H1 (cell line): ENCODE measurements at regions not wholly inside any gene's neighbourhood (a gene's known extent, or its start where the extent isn't known, plus 50 kb on each side); places are given as distances from the start of the nearest gene placed in this dataset.

ENCODE experiments used
- HDAC6 ChIP-seq: IDR thresholded peaks from one replicate; pipeline ENCODE4 v1.7.1; 2012; ENCODE audit warnings: low read depth, mild to moderate bottlenecking, inconsistent platforms, low read length, moderate library complexity
- PHF8 ChIP-seq: fragments of 200-600 bp; sonication (generic); conservative IDR thresholded peaks from 2 replicates; pipeline ENCODE4 v1.7.1; 2012; ENCODE audit warnings: low read depth, mild to moderate bottlenecking, inconsistent platforms, low read length, moderate library complexity
- RBBP5 ChIP-seq: IDR thresholded peaks from 2 replicates; pipeline ENCODE4 v1.7.1; 2012; ENCODE audit warnings: low read depth, mild to moderate bottlenecking, inconsistent platforms, low read length, moderate library complexity, borderline replicate concordance
- RNF2 ChIP-seq: fragments of 200-900, 300-1000 bp; sonication (generic); IDR thresholded peaks from 2 replicates; pipeline ENCODE4 v1.7.1; 2016; ENCODE audit warnings: borderline replicate concordance, low read depth, mild to moderate bottlenecking, antibody characterized with exemption, low read length; ENCODE audit not compliant: poor library complexity, severe bottlenecking; ENCODE audit errors: missing control alignments
- SP1 ChIP-seq: IDR thresholded peaks from 2 replicates; pipeline ENCODE4 v1.6.1; 2011; ENCODE audit warnings: low read depth, low read length
- SP4 ChIP-seq: IDR thresholded peaks from 2 replicates; pipeline ENCODE4 v1.6.1; 2012; ENCODE audit warnings: low read length, inconsistent platforms
- ZNF274 ChIP-seq: IDR thresholded peaks from 2 replicates; pipeline ENCODE4 v1.7.0; 2012; ENCODE audit warnings: low read length, borderline replicate concordance; ENCODE audit errors: extremely low read depth
- TF ChIP-seq, protein P1 (sequence below): fragments of 300-600 bp; sonication (generic); IDR thresholded peaks from 2 replicates; pipeline ENCODE4 v1.7.1; 2012; ENCODE audit warnings: low read length, moderate library complexity, mild to moderate bottlenecking, inconsistent platforms; ENCODE audit not compliant: insufficient replicate concordance
- TF ChIP-seq, protein P2 (sequence below): IDR thresholded peaks from 2 replicates; pipeline ENCODE4 v1.6.1; 2012; ENCODE audit warnings: low read length, inconsistent platforms

DNA sequence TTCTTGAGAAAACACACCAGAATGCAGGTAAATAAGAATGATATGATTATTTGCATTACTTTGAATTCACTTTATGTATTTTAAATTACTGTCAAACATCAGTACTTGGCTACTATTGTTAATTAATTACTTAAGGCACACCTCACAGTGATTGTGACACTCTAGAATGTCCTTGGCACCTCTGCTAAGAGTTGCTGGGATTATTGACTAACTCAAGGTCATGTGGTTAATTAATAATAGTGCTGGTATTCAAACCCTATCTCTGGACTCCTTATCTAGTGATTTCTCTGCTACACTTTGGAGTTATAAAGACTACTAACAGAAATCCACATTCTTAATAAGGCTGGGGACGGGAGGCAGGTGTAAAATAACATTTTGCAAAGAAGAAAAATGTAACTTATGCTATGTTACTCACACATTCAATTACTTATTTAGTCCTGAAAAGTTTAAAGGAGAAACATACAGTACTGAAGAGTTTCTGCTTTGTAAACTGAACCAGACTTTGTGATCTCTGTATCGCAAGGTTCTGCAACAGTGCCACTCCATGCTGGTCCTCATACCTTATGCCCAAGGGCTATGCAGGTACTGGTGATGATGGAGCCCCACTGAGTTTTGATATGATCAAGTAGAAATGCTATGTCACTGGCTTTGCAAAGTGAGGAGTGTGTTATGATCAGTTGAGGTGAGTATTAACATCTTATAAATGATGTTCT is 242.7 kb downstream of the MID1IP1 start (continued):
- TF ChIP-seq, protein P1, sequence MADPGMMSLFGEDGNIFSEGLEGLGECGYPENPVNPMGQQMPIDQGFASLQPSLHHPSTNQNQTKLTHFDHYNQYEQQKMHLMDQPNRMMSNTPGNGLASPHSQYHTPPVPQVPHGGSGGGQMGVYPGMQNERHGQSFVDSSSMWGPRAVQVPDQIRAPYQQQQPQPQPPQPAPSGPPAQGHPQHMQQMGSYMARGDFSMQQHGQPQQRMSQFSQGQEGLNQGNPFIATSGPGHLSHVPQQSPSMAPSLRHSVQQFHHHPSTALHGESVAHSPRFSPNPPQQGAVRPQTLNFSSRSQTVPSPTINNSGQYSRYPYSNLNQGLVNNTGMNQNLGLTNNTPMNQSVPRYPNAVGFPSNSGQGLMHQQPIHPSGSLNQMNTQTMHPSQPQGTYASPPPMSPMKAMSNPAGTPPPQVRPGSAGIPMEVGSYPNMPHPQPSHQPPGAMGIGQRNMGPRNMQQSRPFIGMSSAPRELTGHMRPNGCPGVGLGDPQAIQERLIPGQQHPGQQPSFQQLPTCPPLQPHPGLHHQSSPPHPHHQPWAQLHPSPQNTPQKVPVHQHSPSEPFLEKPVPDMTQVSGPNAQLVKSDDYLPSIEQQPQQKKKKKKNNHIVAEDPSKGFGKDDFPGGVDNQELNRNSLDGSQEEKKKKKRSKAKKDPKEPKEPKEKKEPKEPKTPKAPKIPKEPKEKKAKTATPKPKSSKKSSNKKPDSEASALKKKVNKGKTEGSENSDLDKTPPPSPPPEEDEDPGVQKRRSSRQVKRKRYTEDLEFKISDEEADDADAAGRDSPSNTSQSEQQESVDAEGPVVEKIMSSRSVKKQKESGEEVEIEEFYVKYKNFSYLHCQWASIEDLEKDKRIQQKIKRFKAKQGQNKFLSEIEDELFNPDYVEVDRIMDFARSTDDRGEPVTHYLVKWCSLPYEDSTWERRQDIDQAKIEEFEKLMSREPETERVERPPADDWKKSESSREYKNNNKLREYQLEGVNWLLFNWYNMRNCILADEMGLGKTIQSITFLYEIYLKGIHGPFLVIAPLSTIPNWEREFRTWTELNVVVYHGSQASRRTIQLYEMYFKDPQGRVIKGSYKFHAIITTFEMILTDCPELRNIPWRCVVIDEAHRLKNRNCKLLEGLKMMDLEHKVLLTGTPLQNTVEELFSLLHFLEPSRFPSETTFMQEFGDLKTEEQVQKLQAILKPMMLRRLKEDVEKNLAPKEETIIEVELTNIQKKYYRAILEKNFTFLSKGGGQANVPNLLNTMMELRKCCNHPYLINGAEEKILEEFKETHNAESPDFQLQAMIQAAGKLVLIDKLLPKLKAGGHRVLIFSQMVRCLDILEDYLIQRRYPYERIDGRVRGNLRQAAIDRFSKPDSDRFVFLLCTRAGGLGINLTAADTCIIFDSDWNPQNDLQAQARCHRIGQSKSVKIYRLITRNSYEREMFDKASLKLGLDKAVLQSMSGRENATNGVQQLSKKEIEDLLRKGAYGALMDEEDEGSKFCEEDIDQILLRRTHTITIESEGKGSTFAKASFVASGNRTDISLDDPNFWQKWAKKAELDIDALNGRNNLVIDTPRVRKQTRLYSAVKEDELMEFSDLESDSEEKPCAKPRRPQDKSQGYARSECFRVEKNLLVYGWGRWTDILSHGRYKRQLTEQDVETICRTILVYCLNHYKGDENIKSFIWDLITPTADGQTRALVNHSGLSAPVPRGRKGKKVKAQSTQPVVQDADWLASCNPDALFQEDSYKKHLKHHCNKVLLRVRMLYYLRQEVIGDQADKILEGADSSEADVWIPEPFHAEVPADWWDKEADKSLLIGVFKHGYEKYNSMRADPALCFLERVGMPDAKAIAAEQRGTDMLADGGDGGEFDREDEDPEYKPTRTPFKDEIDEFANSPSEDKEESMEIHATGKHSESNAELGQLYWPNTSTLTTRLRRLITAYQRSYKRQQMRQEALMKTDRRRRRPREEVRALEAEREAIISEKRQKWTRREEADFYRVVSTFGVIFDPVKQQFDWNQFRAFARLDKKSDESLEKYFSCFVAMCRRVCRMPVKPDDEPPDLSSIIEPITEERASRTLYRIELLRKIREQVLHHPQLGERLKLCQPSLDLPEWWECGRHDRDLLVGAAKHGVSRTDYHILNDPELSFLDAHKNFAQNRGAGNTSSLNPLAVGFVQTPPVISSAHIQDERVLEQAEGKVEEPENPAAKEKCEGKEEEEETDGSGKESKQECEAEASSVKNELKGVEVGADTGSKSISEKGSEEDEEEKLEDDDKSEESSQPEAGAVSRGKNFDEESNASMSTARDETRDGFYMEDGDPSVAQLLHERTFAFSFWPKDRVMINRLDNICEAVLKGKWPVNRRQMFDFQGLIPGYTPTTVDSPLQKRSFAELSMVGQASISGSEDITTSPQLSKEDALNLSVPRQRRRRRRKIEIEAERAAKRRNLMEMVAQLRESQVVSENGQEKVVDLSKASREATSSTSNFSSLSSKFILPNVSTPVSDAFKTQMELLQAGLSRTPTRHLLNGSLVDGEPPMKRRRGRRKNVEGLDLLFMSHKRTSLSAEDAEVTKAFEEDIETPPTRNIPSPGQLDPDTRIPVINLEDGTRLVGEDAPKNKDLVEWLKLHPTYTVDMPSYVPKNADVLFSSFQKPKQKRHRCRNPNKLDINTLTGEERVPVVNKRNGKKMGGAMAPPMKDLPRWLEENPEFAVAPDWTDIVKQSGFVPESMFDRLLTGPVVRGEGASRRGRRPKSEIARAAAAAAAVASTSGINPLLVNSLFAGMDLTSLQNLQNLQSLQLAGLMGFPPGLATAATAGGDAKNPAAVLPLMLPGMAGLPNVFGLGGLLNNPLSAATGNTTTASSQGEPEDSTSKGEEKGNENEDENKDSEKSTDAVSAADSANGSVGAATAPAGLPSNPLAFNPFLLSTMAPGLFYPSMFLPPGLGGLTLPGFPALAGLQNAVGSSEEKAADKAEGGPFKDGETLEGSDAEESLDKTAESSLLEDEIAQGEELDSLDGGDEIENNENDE: no peak
- TF ChIP-seq PHF8: no peak
- TF ChIP-seq ZNF274: no peak
- no peak for TF ChIP-seq HDAC6
- TF ChIP-seq, protein P2, sequence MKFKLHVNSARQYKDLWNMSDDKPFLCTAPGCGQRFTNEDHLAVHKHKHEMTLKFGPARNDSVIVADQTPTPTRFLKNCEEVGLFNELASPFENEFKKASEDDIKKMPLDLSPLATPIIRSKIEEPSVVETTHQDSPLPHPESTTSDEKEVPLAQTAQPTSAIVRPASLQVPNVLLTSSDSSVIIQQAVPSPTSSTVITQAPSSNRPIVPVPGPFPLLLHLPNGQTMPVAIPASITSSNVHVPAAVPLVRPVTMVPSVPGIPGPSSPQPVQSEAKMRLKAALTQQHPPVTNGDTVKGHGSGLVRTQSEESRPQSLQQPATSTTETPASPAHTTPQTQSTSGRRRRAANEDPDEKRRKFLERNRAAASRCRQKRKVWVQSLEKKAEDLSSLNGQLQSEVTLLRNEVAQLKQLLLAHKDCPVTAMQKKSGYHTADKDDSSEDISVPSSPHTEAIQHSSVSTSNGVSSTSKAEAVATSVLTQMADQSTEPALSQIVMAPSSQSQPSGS: no peak
- no peak for TF ChIP-seq RBBP5
- TF ChIP-seq SP4: no peak
- no peak for TF ChIP-seq SP1
- no peak for TF ChIP-seq RNF2
